AG09319 (cell line): ENCODE measurements at regions not wholly inside any gene's neighbourhood (a gene's known extent, or its start where the extent isn't known, plus 50 kb on each side); places are given as distances from the start of the nearest gene placed in this dataset.

Source experiments
- DNase-seq: peaks from one replicate; pipeline ENCODE4 v3.0.0-alpha.2; 2010; ENCODE audit warnings: low read depth; ENCODE audit errors: extremely low read depth
- CTCF ChIP-seq: IDR thresholded peaks from 2 replicates; pipeline ENCODE4 v1.5.1; 2011; ENCODE audit warnings: low read depth, mild to moderate bottlenecking, inconsistent platforms, low read length, moderate library complexity

DNA sequence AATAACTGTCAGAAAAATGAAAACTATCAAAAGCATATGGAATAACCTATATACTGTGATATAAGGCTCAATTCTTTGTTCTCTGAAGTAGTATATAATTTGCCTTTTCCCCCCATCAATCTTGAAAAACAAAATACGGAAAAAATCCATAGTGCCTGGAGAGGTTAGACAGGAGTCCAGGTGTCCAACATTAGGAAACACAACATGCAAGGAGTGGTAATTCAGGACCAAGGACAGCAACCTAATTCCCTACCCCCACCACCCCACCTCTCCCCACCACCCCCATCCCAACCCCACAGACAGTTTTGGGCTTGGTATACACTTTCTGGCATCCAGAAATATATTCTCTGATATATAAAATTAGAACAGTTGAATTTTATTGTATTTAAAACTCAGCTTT lies 55.1 kb upstream of the SLC25A26 start:
- TF ChIP-seq CTCF, result no peak
- no peak for DNase-seq

- no peak for DNase-seq
- TF ChIP-seq CTCF, result no peak
Observed at GRCh38 chr3:66164155-66164554, 56.6 kb upstream of the SLC25A26 start.

DNA sequence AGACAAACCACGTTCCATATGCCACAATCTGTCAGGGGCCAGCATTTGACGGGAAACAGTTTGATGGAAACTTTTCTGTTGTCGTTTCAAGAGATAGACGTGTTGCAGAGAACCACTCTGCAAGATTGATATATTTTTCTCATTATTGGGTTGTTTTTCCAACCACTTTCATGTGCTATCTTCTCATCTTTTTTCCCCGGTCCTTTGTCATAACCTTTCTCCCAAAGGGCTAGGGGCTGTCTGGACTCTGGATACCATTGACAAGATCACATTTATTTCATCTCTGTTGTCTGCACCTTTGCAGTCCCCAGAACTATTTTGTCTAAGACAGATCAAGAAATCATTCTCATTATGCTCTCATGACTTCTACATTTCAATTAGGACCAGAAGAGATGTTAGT lies 57.6 kb upstream of the SLC25A26 start:
- TF ChIP-seq CTCF, result no peak
- DNase-seq, result no peak

DNA sequence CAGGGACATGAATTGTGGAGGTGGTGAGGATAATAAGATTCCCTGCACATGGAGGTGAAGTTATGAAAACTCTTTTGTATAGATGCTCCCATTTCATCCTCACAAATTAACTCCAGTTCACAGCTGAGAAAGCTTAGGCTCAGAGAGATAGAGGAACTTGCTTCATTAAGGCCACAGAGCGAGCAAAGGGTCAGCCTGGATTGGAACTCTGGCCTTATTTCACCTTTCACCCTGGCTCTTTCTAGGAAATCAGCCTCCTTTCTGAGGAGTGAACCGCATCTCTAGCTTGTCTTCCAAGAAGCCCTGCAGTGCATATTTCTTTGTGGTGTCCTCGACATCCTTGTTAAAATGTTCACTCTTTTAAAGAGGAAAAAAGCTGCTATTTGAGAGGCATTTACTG lies 58.0 kb upstream of the SLC25A26 start:
- TF ChIP-seq CTCF, result no peak
- no peak for DNase-seq

DNA sequence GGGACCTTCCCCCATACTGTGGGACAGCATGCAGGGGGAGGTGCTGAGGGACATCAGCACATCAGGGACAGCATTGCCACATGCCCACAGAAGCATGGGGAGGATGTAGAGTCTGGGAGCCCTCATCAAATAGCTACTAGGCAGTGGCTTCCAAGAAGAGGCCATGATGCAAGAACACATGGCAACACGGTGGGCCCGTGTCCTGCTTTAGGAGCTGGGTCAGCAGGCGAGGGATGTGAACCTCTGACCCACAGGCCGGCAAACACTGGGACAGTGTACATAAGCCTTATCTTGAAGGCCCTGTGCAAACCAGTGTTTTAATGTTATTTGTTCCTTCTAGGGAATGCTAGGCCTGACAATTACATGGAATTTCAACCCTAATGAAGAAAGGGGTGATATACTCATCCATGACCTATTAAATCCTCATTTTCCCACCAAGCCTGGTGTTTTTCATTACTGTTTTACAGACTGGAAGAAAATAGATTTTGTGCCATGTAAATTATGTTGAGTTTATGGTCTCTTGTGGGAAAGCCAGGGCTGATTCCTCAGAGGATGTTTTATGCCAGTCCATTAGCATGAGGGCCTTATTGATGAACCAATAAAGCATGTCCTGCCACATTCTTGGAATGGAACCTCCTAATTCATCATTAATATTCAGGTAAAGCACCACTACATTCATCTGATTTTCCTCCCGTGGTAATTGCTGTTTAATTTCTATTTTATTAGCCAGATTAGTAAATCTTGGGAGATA lies 61.7 kb upstream of the SLC25A26 start:
- TF ChIP-seq CTCF, result no peak
- DNase-seq, result no peak

GRCh38 chr3:66154444-66154861 lies 66.3 kb upstream of the SLC25A26 start:
- no peak for DNase-seq
- TF ChIP-seq CTCF, result no peak

DNA sequence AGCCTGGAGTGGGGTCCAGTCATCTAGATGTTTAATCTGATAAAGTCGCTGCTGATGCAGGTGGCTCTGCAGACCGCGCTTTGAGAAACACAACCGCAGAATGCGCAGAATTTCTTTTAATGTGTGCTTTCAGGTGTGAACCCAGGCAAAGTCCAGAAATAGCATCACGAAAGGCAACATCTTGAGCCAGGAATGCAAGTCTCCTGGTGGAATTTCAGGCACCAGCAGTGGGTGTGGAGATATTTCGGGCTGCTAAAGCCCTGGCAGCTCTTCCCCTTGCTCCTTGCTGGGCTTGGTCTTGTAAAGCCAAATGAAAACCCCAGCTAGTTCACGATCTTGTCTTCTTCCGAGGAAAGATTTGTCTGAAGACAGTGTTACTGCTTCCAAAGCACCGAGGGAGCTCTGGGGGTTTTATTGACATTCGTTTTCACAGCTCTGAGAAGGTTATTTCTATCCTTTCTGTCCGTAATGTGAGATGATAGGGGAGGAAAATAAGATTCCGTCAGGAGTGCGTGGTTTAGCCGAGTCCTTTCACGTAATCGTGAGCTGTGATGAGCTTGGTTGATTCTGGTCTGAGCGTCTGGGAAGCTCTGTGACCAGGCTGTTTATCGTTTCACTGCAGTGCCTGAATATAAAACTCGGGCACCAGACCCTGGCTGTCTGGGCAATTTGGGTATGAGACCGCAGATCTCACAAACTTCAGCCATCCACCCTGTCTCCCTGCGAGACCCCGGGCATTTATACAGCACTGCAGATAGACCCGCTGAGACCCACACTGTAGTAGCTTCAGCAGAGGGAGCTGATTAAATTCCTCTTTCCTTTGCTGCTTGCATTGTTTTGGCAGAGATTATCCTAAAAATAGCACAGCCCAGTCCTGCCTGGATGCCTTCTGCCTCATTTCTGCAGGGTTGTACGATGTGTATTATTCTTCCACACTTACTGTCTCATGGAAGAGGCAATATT lies 67.0 kb upstream of the SLC25A26 start:
- no peak for DNase-seq
- TF ChIP-seq CTCF, result no peak
